Fibroblast of the aortic adventitia (primary cell): ENCODE measurements at regions not wholly inside any gene's neighbourhood (a gene's known extent, or its start where the extent isn't known, plus 50 kb on each side); places are given as distances from the start of the nearest gene placed in this dataset.

Source experiments
- DNase-seq: peaks from one replicate; pipeline ENCODE4 v3.0.0-alpha.2; 2010; ENCODE audit warnings: low read depth
- H3K4me3 ChIP-seq: 2 replicates; pipeline ENCODE4 v1.5.1; 2011; ENCODE audit warnings: low read depth, mild to moderate bottlenecking, control low read depth, low read length, moderate library complexity
- CTCF ChIP-seq: IDR thresholded peaks from 2 replicates; pipeline ENCODE4 v1.5.1; 2011; ENCODE audit warnings: mild to moderate bottlenecking, low read length, control low read depth, inconsistent platforms; ENCODE audit not compliant: insufficient read depth

- no peak for DNase-seq
- no peak for TF ChIP-seq CTCF
- H3K4me3 ChIP-seq: no peak overlapping the region
Observed at GRCh38 chr3:70748593-70748992, 436.2 kb upstream of the MDFIC2 start.

GRCh38 chr3:70747847-70748246, 435.4 kb upstream of the MDFIC2 start:
- no peak overlapping the region for H3K4me3 ChIP-seq
- no peak for TF ChIP-seq CTCF
- DNase-seq: no peak

- H3K4me3 ChIP-seq: no peak overlapping the region
- peak; percentile 15 for DNase-seq
- TF ChIP-seq CTCF: no peak
Observed at GRCh38 chr3:70744536-70744935, 432.1 kb upstream of the MDFIC2 start.

GRCh38 chr3:70743754-70744153, 431.3 kb upstream of the MDFIC2 start:
- no peak overlapping the region for H3K4me3 ChIP-seq
- DNase-seq: no peak
- TF ChIP-seq CTCF: no peak

GRCh38 chr3:70742081-70742480, 429.6 kb upstream of the MDFIC2 start:
- no peak overlapping the region for H3K4me3 ChIP-seq
- no peak for DNase-seq
- TF ChIP-seq CTCF: no peak

- DNase-seq: no peak
- TF ChIP-seq CTCF: no peak
- no peak overlapping the region for H3K4me3 ChIP-seq
Observed at GRCh38 chr3:70740872-70741271, 428.4 kb upstream of the MDFIC2 start.

GRCh38 chr3:70740071-70740470, 427.6 kb upstream of the MDFIC2 start:
- no peak for DNase-seq
- no peak for TF ChIP-seq CTCF
- H3K4me3 ChIP-seq: no peak overlapping the region
